MM.1S (cell line): ENCODE measurements at regions not wholly inside any gene's neighbourhood (a gene's known extent, or its start where the extent isn't known, plus 50 kb on each side); places are given as distances from the start of the nearest gene placed in this dataset.

Source experiments
- EZH2 ChIP-seq: fragments of 300-600 bp; sonication (generic); optimal IDR thresholded peaks from 2 replicates; pipeline ENCODE3; 2017; ENCODE audit warnings: low read depth, mild to moderate bottlenecking, antibody characterized with exemption, low read length, mixed read lengths
- TF ChIP-seq, protein P1 (sequence below): fragments of 300-600 bp; sonication (generic); IDR thresholded peaks from 2 replicates; pipeline ENCODE4 v1.5.1; 2016; ENCODE audit warnings: antibody characterized with exemption, low read length, mixed read lengths

DNA sequence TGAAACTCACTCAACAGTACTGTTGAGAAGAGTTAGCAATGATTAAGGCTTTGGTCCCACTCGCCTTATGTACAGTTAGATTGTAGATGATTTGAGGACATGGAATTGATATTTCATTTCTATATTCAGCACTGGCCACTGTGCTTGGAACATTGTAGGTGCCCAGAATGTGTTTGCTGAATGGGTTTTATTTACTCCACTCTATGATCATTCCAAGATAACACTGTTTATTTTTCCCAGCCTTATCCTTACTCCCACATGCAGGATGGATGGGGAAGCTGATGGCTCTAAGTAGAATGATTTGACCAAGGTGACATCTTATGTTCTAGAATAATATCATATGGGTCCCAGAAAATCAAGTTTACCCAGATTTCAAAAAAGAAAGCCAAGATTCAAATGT lies 124.6 kb upstream of the RXFP2 start:
- no peak for TF ChIP-seq EZH2
- TF ChIP-seq, protein P1, sequence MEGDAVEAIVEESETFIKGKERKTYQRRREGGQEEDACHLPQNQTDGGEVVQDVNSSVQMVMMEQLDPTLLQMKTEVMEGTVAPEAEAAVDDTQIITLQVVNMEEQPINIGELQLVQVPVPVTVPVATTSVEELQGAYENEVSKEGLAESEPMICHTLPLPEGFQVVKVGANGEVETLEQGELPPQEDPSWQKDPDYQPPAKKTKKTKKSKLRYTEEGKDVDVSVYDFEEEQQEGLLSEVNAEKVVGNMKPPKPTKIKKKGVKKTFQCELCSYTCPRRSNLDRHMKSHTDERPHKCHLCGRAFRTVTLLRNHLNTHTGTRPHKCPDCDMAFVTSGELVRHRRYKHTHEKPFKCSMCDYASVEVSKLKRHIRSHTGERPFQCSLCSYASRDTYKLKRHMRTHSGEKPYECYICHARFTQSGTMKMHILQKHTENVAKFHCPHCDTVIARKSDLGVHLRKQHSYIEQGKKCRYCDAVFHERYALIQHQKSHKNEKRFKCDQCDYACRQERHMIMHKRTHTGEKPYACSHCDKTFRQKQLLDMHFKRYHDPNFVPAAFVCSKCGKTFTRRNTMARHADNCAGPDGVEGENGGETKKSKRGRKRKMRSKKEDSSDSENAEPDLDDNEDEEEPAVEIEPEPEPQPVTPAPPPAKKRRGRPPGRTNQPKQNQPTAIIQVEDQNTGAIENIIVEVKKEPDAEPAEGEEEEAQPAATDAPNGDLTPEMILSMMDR: no peak
